Liver (tissue), 3 donors: ENCODE measurements at regions not wholly inside any gene's neighbourhood (a gene's known extent, or its start where the extent isn't known, plus 50 kb on each side); places are given as distances from the start of the nearest gene placed in this dataset.

ENCODE experiments used
- FOXA1 ChIP-seq: IDR thresholded peaks from 2 replicates; pipeline ENCODE4 v1.6.1; 2016; ENCODE audit warnings: antibody characterized with exemption
- JUND ChIP-seq, 2 donors: IDR thresholded peaks; 2 replicates each; pipeline ENCODE4 v1.6.1; 2016; ENCODE audit warnings: antibody characterized with exemption in 2 of 2
- RAD21 ChIP-seq, 2 donors: IDR thresholded peaks; 2 replicates each; pipeline ENCODE4 v1.6.1; 2016; ENCODE audit warnings: antibody characterized with exemption in 2 of 2, mild to moderate bottlenecking in 2 of 2
- RXRA ChIP-seq, 2 donors: IDR thresholded peaks; 2 replicates each; pipeline ENCODE4 v1.6.1; 2017 to 2018; ENCODE audit warnings: antibody characterized with exemption in 2 of 2, mild to moderate bottlenecking in 1 of 2
- SP1 ChIP-seq: IDR thresholded peaks from 2 replicates; pipeline ENCODE4 v1.6.1; 2018; ENCODE audit warnings: antibody characterized with exemption, mild to moderate bottlenecking
- YY1 ChIP-seq: IDR thresholded peaks from 2 replicates; pipeline ENCODE4 v1.6.1; 2016; ENCODE audit warnings: antibody characterized with exemption, mild to moderate bottlenecking
- TF ChIP-seq, protein P1 (sequence below): IDR thresholded peaks from 2 replicates; pipeline ENCODE4 v1.6.1; 2016; ENCODE audit warnings: antibody characterized with exemption
- TF ChIP-seq, protein P2 (sequence below): fragments of 150-350 bp; IDR thresholded peaks from 2 replicates; pipeline ENCODE4 v1.5.1; 2017; ENCODE audit warnings: improper control_type of control experiment, low read depth, low read length; ENCODE audit not compliant: missing input control
- TF ChIP-seq, protein P3 (sequence below): IDR thresholded peaks from 2 replicates; pipeline ENCODE4 v1.6.1; 2016; ENCODE audit warnings: antibody characterized with exemption, mild to moderate bottlenecking
- TF ChIP-seq, protein P4 (sequence below): IDR thresholded peaks from 2 replicates; pipeline ENCODE4 v1.6.1; 2016; ENCODE audit warnings: antibody characterized with exemption
- donor health status: healthy.
- donor health status: healthy.

DNA sequence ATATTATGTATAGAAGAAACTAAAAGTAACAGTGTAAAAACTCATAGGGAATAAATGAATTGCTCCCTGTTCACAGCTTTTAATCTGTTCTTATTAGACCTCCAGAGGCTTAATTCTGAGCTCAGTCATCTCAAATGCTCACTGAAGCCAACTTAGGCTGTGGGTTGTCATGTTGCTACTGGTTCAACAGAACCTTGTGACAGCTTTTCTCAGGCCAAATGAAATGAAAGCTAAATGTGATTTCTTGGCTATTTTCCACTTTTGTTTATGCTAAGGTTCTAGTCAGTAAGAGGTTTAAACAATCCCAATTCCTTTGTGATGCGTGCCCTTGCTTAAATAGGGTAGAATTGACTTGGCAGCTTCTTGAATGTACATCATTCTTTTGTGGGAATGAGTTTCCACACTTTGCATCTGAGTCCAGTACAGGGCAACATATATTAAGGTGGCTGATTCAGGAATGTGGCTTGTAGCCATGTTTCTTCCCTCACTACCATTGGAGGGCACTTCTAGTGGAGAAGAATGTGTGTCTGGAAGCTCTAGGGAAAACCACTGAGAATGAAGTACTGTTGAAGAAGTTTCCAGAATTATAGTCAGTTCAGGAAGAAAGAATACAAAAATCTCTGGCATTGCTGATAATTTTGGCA, 156.4 kb downstream of the NEDD1 start:
- TF ChIP-seq, protein P1, sequence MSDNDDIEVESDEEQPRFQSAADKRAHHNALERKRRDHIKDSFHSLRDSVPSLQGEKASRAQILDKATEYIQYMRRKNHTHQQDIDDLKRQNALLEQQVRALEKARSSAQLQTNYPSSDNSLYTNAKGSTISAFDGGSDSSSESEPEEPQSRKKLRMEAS = no peak
- TF ChIP-seq, protein P2, sequence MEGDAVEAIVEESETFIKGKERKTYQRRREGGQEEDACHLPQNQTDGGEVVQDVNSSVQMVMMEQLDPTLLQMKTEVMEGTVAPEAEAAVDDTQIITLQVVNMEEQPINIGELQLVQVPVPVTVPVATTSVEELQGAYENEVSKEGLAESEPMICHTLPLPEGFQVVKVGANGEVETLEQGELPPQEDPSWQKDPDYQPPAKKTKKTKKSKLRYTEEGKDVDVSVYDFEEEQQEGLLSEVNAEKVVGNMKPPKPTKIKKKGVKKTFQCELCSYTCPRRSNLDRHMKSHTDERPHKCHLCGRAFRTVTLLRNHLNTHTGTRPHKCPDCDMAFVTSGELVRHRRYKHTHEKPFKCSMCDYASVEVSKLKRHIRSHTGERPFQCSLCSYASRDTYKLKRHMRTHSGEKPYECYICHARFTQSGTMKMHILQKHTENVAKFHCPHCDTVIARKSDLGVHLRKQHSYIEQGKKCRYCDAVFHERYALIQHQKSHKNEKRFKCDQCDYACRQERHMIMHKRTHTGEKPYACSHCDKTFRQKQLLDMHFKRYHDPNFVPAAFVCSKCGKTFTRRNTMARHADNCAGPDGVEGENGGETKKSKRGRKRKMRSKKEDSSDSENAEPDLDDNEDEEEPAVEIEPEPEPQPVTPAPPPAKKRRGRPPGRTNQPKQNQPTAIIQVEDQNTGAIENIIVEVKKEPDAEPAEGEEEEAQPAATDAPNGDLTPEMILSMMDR = no peak
- TF ChIP-seq, protein P3, sequence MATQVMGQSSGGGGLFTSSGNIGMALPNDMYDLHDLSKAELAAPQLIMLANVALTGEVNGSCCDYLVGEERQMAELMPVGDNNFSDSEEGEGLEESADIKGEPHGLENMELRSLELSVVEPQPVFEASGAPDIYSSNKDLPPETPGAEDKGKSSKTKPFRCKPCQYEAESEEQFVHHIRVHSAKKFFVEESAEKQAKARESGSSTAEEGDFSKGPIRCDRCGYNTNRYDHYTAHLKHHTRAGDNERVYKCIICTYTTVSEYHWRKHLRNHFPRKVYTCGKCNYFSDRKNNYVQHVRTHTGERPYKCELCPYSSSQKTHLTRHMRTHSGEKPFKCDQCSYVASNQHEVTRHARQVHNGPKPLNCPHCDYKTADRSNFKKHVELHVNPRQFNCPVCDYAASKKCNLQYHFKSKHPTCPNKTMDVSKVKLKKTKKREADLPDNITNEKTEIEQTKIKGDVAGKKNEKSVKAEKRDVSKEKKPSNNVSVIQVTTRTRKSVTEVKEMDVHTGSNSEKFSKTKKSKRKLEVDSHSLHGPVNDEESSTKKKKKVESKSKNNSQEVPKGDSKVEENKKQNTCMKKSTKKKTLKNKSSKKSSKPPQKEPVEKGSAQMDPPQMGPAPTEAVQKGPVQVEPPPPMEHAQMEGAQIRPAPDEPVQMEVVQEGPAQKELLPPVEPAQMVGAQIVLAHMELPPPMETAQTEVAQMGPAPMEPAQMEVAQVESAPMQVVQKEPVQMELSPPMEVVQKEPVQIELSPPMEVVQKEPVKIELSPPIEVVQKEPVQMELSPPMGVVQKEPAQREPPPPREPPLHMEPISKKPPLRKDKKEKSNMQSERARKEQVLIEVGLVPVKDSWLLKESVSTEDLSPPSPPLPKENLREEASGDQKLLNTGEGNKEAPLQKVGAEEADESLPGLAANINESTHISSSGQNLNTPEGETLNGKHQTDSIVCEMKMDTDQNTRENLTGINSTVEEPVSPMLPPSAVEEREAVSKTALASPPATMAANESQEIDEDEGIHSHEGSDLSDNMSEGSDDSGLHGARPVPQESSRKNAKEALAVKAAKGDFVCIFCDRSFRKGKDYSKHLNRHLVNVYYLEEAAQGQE = no peak
- TF ChIP-seq RXRA (IDR thresholded peaks at IDR 0.05) (no peak), JUND (IDR thresholded peaks at IDR 0.05) (no peak), SP1 (no peak), RAD21 (IDR thresholded peaks at IDR 0.05) (no peak), FOXA1 (no peak), YY1 (no peak)
- TF ChIP-seq, protein P4, sequence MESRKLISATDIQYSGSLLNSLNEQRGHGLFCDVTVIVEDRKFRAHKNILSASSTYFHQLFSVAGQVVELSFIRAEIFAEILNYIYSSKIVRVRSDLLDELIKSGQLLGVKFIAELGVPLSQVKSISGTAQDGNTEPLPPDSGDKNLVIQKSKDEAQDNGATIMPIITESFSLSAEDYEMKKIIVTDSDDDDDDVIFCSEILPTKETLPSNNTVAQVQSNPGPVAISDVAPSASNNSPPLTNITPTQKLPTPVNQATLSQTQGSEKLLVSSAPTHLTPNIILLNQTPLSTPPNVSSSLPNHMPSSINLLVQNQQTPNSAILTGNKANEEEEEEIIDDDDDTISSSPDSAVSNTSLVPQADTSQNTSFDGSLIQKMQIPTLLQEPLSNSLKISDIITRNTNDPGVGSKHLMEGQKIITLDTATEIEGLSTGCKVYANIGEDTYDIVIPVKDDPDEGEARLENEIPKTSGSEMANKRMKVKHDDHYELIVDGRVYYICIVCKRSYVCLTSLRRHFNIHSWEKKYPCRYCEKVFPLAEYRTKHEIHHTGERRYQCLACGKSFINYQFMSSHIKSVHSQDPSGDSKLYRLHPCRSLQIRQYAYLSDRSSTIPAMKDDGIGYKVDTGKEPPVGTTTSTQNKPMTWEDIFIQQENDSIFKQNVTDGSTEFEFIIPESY = no peak
